HUES48 (cell line): ENCODE measurements at regions not wholly inside any gene's neighbourhood (a gene's known extent, or its start where the extent isn't known, plus 50 kb on each side); places are given as distances from the start of the nearest gene placed in this dataset.
A peak's percentile ranks its signal among the peaks of the same experiment; 100 is the strongest.
"Not testable (repeated sequence)": the region's sequence is repeated elsewhere in the genome, so short reads cannot be mapped to it uniquely, and the experiment has no call there.

Source experiments
- H3K27ac ChIP-seq: one replicate; pipeline ENCODE4 v1.7.0; 2013; ENCODE audit warnings: low read depth, low read length, inconsistent platforms
- H3K27me3 ChIP-seq: 2 replicates; pipeline ENCODE4 v1.6.1; 2013; ENCODE audit warnings: mild to moderate bottlenecking, low read length; ENCODE audit not compliant: control insufficient read depth, insufficient read depth
- H3K36me3 ChIP-seq: 2 replicates; pipeline ENCODE4 v1.6.1; 2013; ENCODE audit warnings: low read length; ENCODE audit not compliant: control insufficient read depth, insufficient read depth
- H3K4me1 ChIP-seq: 2 replicates; pipeline ENCODE4 v1.6.1; 2013; ENCODE audit warnings: mild to moderate bottlenecking, low read length; ENCODE audit not compliant: control insufficient read depth, insufficient read depth
- H3K4me3 ChIP-seq: 2 replicates; pipeline ENCODE4 v1.5.1; 2013; ENCODE audit warnings: mild to moderate bottlenecking, low read depth, low read length
- H3K9ac ChIP-seq: 2 replicates; pipeline ENCODE4 v1.6.1; 2013; ENCODE audit warnings: mild to moderate bottlenecking, low read depth, low read length, moderate library complexity
- H3K9me3 ChIP-seq: 2 replicates; pipeline ENCODE4 v1.6.1; 2013; ENCODE audit warnings: low read length; ENCODE audit not compliant: control insufficient read depth, insufficient read depth

GRCh38 chr18:59848002-59848401, 51.8 kb upstream of the PMAIP1 start:
- Histone ChIP-seq H3K4me3 (no peak overlapping the region), H3K27me3 (no peaks in the 10 kb centered on the region; the same call in 1 of the 2 replicates), H3K4me1 (no peaks in the 10 kb centered on the region; the same call in 1 of the 2 replicates), H3K9me3 (no peaks in the 10 kb centered on the region), H3K27ac (no peak overlapping the region), H3K36me3 (no peaks in the 10 kb centered on the region), H3K9ac (no peak overlapping the region)

- H3K9ac ChIP-seq, H3K4me1 ChIP-seq, H3K9me3 ChIP-seq, H3K36me3 ChIP-seq, H3K27me3 ChIP-seq, H3K4me3 ChIP-seq, H3K27ac ChIP-seq: not testable (repeated sequence)
Measured at GRCh38 chr18:59847491-59847846, 52.3 kb upstream of the PMAIP1 start.

- Histone ChIP-seq H3K4me1 (no peaks in the 10 kb centered on the region; the same call in 1 of the 2 replicates), H3K4me3 (no peak overlapping the region), H3K27ac (no peak overlapping the region), H3K9ac (no peak overlapping the region), H3K9me3 (no peaks in the 10 kb centered on the region), H3K36me3 (no peaks in the 10 kb centered on the region), H3K27me3 (no peaks in the 10 kb centered on the region; the same call in 1 of the 2 replicates)
Measured at GRCh38 chr18:59846814-59847490, 52.8 kb upstream of the PMAIP1 start.

- no peak overlapping the region for H3K4me3 ChIP-seq
Measured at GRCh38 chr18:59842947-59843346, 56.8 kb upstream of the PMAIP1 start.

DNA sequence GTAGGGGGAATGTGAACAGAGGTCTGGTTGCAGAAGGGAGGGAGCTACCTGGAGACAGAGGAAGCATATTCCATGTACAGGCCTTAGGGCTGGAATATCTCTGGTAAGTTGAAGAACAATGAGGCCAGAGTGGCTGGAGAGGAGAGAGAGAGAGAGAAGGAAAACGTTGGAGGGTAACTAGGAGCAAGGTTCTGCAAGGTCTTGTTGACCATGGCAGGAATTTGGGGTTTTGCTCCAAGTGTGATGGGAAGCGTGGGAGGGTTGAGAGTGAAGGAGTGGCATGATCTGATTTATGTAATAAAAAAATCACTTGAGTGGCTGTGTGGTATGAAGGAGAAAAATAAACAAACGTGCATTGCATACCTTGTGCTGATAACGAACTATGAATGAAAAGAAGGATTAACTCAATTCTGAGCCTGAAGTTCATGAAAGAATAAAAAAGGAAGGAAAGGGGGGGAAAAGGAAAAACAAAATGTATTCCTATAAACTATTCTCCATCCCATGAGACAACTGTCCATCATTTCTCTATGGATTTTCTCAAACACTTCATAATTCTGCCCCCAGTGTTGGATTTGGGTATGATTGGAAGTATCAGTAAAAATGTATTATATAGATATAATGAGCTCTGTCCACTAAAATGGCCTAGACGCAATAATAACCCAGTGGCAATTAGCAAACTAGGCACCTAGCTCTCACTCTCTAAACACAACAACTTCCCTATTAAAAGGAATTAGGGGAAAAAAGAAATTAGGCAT, 59.7 kb upstream of the PMAIP1 start:
- no peak overlapping the region for H3K9ac ChIP-seq

More at GRCh38 chr18:59842947-59843346, 56.8 kb upstream of the PMAIP1 start:
- Histone ChIP-seq H3K9me3 (no peaks in the 10 kb centered on the region), H3K9ac (no peak overlapping the region), H3K36me3 (no peaks in the 10 kb centered on the region), H3K27ac (no peak overlapping the region), H3K4me1 (no peaks in the 10 kb centered on the region; the same call in 1 of the 2 replicates), H3K27me3 (no peaks in the 10 kb centered on the region)

GRCh38 chr18:59839246-59839645, 60.5 kb upstream of the PMAIP1 start:
- Histone ChIP-seq H3K9ac (no peak overlapping the region), H3K4me3 (no peak overlapping the region), H3K4me1 (peaks cover 24% of the 10 kb centered on the region)

More for the DNA sequence above, 59.7 kb upstream of the PMAIP1 start:
- no peak overlapping the region for H3K27ac ChIP-seq
- no peaks in the 10 kb centered on the region for H3K9me3 ChIP-seq
- H3K4me3 ChIP-seq: no peak overlapping the region
- H3K4me1 ChIP-seq: peaks cover 16% of the 10 kb centered on the region
- H3K27me3 ChIP-seq: no peaks in the 10 kb centered on the region
- no peaks in the 10 kb centered on the region for H3K36me3 ChIP-seq

GRCh38 chr18:59837586-59837985, 62.2 kb upstream of the PMAIP1 start:
- Histone ChIP-seq H3K4me1 (peaks cover 34% of the 10 kb centered on the region), H3K27ac (no peak overlapping the region), H3K36me3 (no peaks in the 10 kb centered on the region), H3K9ac (no peak overlapping the region), H3K4me3 (no peak overlapping the region), H3K9me3 (no peaks in the 10 kb centered on the region), H3K27me3 (no peaks in the 10 kb centered on the region)

More at GRCh38 chr18:59839246-59839645, 60.5 kb upstream of the PMAIP1 start:
- no peaks in the 10 kb centered on the region for H3K9me3 ChIP-seq
- no peak overlapping the region for H3K27ac ChIP-seq
- no peaks in the 10 kb centered on the region for H3K27me3 ChIP-seq
- no peaks in the 10 kb centered on the region for H3K36me3 ChIP-seq

DNA sequence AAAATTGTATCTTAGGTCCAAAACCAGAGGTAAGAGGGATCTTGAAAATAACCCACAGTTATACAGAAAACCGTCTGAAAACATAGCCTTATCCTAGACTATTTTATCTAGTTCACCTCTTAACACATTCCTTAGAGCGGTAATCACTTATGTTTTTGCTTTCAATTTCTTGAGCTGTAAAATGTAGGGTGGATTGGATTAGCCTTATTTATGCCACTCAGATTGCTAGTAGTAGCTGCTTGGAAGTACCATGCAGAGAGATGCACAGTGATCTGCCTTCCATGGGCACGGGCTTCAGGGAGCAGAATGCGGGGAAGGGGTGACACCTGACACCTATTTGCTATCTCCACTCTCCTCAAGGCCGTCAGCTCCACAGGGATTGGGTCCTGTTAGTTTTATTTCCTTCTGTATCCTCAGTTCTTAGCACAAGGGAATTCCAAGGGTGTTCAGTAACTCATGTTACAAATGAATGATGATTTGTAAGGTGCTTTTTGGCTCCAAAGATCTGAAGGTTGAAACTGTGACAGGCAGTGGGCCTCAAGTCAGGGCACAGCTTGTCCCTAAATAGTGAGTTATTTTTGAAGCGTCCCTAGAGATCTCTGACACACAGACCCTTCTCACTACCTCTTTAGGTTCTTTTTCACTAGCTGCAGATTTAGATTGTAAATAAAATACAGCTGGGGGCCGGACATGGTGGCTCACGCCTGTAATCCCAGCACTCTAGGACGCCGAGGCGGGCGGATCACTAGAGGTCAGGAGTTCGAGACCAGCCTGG, 64.0 kb upstream of the PMAIP1 start:
- H3K9ac ChIP-seq: no peak overlapping the region
- H3K36me3 ChIP-seq: no peaks in the 10 kb centered on the region
- peak overlapping the region; percentile 2; the same call in 1 of the 2 replicates for H3K4me3 ChIP-seq
- peak overlapping the region; percentile 18 for H3K27ac ChIP-seq
- peaks cover 34% of the 10 kb centered on the region for H3K4me1 ChIP-seq
- H3K9me3 ChIP-seq: no peaks in the 10 kb centered on the region
- H3K27me3 ChIP-seq: no peaks in the 10 kb centered on the region

DNA sequence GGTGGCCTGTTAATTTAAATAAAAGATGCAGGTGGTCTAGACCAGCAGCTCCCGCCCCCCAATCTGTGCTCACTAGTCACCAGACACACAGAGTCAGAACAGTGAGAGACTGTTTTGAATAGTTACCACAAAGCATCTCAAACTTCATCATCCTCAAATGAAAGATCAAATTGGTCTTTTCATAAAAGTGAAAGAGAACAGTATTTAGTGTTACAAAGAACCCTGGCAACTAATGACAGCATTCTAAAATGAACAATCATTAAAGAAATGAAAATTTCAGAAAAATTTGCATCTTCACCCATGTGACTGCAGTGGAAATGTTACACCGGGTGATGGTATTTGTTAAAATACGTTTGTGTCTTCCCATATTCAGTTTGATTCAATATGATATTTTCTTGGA, 65.5 kb upstream of the PMAIP1 start:
- Histone ChIP-seq H3K9ac (no peak overlapping the region), H3K4me3 (peak overlapping the region; percentile 41; the same call in 1 of the 2 replicates), H3K4me1 (peaks cover 34% of the 10 kb centered on the region), H3K9me3 (no peaks in the 10 kb centered on the region), H3K27ac (peak overlapping the region; percentile 46), H3K27me3 (no peaks in the 10 kb centered on the region), H3K36me3 (no peaks in the 10 kb centered on the region)

- H3K4me3 ChIP-seq: no peak overlapping the region; the same call in 1 of the 2 replicates
- peaks cover 34% of the 10 kb centered on the region for H3K4me1 ChIP-seq
- no peak overlapping the region for H3K9ac ChIP-seq
- no peaks in the 10 kb centered on the region for H3K9me3 ChIP-seq
- H3K36me3 ChIP-seq: no peaks in the 10 kb centered on the region
- no peak overlapping the region for H3K27ac ChIP-seq
- no peaks in the 10 kb centered on the region for H3K27me3 ChIP-seq
Measured at GRCh38 chr18:59833785-59834184, 66.0 kb upstream of the PMAIP1 start.
